HG02588 (cell line): ENCODE measurements at regions not wholly inside any gene's neighbourhood (a gene's known extent, or its start where the extent isn't known, plus 50 kb on each side); places are given as distances from the start of the nearest gene placed in this dataset.
"Not testable (repeated sequence)": the region's sequence is repeated elsewhere in the genome, so short reads cannot be mapped to it uniquely, and the experiment has no call there.

Experiments used
- ATAC-seq: cut with Tn5 transposase; IDR thresholded peaks from one replicate; pipeline ENCODE4 v1.9.1; 2021; ENCODE audit warnings: mild to moderate bottlenecking, moderate library complexity; ENCODE audit not compliant: unreplicated experiment

GRCh38 chr2:15750822-15751329 is 159.2 kb downstream of the DDX1 start:
- no peak for ATAC-seq

- ATAC-seq = no peak
These were observed 159.8 kb downstream of the DDX1 start for GRCh38 chr2:15751477-15751876.

- ATAC-seq = no peak
These were observed 161.0 kb downstream of the DDX1 start for GRCh38 chr2:15752552-15753232.

GRCh38 chr2:15753233-15753798 is 161.6 kb downstream of the DDX1 start:
- no peak for ATAC-seq

GRCh38 chr2:15753811-15754702 is 162.4 kb downstream of the DDX1 start:
- no peak for ATAC-seq

GRCh38 chr2:15754703-15755099 is 163.0 kb downstream of the DDX1 start:
- ATAC-seq = no peak

- no peak for ATAC-seq
These were observed 163.9 kb downstream of the DDX1 start for GRCh38 chr2:15755528-15755927.

GRCh38 chr2:15756011-15756550 is 164.4 kb downstream of the DDX1 start:
- no peak for ATAC-seq

- ATAC-seq = no peak
These were observed 165.5 kb downstream of the DDX1 start for GRCh38 chr2:15756882-15757819.

- ATAC-seq = no peak
These were observed 166.3 kb downstream of the DDX1 start for GRCh38 chr2:15757820-15758586.

- ATAC-seq = no peak
These were observed 167.2 kb downstream of the DDX1 start for GRCh38 chr2:15758848-15759247.

- ATAC-seq = no peak
These were observed 167.7 kb downstream of the DDX1 start for GRCh38 chr2:15759385-15759784.

- ATAC-seq = not testable (repeated sequence)
These were observed 168.1 kb downstream of the DDX1 start for GRCh38 chr2:15759791-15760190.

- no peak for ATAC-seq
These were observed 168.7 kb downstream of the DDX1 start for GRCh38 chr2:15760232-15760910.

GRCh38 chr2:15761056-15761455 is 169.4 kb downstream of the DDX1 start:
- no peak for ATAC-seq

GRCh38 chr2:15761910-15762309 is 170.2 kb downstream of the DDX1 start:
- ATAC-seq = no peak

GRCh38 chr2:15762449-15762848 is 170.8 kb downstream of the DDX1 start:
- no peak for ATAC-seq

GRCh38 chr2:15763106-15763821 is 171.6 kb downstream of the DDX1 start:
- ATAC-seq = no peak
